Prostate gland (tissue), 2 donors: ENCODE measurements at regions not wholly inside any gene's neighbourhood (a gene's known extent, or its start where the extent isn't known, plus 50 kb on each side); places are given as distances from the start of the nearest gene placed in this dataset.

Source experiments
- CTCF ChIP-seq, 4 experiments: fragments of 200-600 bp in 2 of 4; fragments of 450-650 bp in 2 of 4; sonication (generic) in 2 of 4; IDR thresholded peaks; 1 replicate in 3 of 4; 2 replicates in 1 of 4; pipeline ENCODE4 v1.5.1; 2016 to 2019; ENCODE audit warnings: antibody characterized with exemption in 4 of 4, mild to moderate bottlenecking in 2 of 4, moderate library complexity in 2 of 4
- POLR2A ChIP-seq: fragments of 450-650 bp; IDR thresholded peaks from one replicate; pipeline ENCODE4 v1.6.1; 2016; ENCODE audit warnings: antibody characterized with exemption, mild to moderate bottlenecking

GRCh38 chr12:113613414-113613813 lies 141.7 kb upstream of the LHX5 start:
- TF ChIP-seq POLR2A (no peak), CTCF (IDR thresholded peaks at IDR 0.05) (no peak)
